AG09309 (cell line): ENCODE measurements at regions not wholly inside any gene's neighbourhood (a gene's known extent, or its start where the extent isn't known, plus 50 kb on each side); places are given as distances from the start of the nearest gene placed in this dataset.

Experiments
- DNase-seq: peaks from one replicate; pipeline ENCODE4 v3.0.0-alpha.2; 2010; ENCODE audit warnings: low read depth
- H3K4me3 ChIP-seq: 2 replicates; pipeline ENCODE4 v1.5.1; 2011; ENCODE audit warnings: mild to moderate bottlenecking, low read depth, low read length, moderate library complexity; ENCODE audit not compliant: control insufficient read depth
- TF ChIP-seq, protein P1 (sequence below): IDR thresholded peaks from 2 replicates; pipeline ENCODE4 v1.5.1; 2011; ENCODE audit warnings: mild to moderate bottlenecking, low read depth, low read length, inconsistent platforms; ENCODE audit not compliant: insufficient read depth, control insufficient read depth; ENCODE audit errors: missing control alignments

DNA sequence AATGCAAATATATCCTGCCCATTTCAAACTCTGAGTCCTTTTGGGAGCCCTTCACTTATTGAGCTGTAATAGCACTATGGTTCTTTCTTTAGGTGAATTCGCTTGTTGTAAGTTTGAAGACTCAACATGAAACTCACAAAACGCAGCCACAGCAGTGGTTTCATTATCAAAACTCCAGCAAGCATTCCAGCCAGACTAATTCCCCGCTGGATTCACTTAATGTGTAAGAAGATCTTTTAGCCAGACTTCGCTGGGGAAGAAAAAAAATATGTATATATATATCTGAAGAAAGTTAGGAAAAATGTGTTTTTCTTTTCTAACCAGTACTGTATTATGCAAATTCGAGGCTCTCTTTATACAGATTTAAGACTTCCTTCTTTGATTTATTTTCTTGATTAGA is 241.1 kb downstream of the WNT5A start:
- TF ChIP-seq, protein P1, sequence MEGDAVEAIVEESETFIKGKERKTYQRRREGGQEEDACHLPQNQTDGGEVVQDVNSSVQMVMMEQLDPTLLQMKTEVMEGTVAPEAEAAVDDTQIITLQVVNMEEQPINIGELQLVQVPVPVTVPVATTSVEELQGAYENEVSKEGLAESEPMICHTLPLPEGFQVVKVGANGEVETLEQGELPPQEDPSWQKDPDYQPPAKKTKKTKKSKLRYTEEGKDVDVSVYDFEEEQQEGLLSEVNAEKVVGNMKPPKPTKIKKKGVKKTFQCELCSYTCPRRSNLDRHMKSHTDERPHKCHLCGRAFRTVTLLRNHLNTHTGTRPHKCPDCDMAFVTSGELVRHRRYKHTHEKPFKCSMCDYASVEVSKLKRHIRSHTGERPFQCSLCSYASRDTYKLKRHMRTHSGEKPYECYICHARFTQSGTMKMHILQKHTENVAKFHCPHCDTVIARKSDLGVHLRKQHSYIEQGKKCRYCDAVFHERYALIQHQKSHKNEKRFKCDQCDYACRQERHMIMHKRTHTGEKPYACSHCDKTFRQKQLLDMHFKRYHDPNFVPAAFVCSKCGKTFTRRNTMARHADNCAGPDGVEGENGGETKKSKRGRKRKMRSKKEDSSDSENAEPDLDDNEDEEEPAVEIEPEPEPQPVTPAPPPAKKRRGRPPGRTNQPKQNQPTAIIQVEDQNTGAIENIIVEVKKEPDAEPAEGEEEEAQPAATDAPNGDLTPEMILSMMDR, result no peak
- peak; percentile 24 for DNase-seq
- peak overlapping the region; percentile 14 for H3K4me3 ChIP-seq

DNA sequence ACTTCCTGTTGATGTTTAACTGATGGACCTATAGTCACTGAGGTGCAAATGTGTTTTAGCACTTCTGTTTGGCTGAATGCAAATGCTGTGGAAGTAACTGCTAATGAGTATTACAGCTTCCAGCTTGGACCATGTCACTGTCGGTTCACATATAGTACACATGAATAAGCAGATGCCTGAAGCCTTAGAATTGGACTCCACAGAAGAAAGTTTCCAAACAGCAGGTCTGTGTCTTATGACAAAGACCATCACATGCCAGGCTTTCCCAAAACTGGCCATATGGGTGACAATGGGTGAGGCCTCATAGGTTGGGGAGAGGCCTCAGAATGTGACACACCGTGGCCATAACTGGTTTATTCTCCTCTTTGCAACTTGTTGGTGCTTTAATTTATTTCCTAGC is 241.8 kb downstream of the WNT5A start:
- DNase-seq, result no peak
- H3K4me3 ChIP-seq, result no peak overlapping the region
- TF ChIP-seq, protein P1, result no peak

DNA sequence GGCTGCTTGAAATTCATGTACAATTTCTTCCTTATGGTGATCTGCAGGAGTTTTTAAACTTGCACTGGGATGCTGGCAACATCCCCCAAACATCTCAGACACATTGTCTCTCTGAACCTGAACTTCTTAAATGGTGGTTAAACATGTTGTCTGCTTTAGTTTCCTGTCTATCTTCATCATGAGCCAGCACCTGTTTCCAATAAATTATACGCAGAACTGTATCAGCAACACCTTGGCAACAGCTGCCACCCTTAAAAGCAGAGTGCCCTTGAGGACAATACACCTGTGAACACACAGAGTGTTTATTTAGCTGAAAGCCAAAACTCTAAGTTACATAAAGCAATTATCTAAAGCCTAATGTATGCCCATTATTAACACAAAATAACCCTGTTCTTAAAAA is 242.9 kb downstream of the WNT5A start:
- no peak for DNase-seq
- TF ChIP-seq, protein P1, result no peak
- H3K4me3 ChIP-seq, result no peak overlapping the region

DNA sequence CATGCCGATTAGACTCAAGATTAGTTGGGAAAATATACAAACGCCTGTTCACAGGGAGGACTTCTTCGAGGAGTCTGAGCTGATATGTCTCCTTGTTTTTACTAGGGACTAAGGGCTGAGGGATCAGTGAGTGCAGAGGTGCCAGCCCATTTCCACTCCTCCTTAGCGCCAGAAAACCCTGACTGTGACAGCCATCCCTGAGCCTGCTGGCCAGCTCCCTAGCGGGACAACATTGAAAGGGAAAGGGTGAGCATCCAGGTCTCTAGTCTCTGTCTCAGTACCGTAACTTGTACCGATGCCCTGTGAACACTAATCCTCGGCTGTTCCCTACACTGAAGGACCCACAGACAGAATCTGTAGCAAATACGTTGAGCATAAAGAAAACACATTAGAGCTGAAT is 243.4 kb downstream of the WNT5A start:
- DNase-seq, result no peak
- TF ChIP-seq, protein P1, result no peak
- H3K4me3 ChIP-seq, result no peak overlapping the region

DNA sequence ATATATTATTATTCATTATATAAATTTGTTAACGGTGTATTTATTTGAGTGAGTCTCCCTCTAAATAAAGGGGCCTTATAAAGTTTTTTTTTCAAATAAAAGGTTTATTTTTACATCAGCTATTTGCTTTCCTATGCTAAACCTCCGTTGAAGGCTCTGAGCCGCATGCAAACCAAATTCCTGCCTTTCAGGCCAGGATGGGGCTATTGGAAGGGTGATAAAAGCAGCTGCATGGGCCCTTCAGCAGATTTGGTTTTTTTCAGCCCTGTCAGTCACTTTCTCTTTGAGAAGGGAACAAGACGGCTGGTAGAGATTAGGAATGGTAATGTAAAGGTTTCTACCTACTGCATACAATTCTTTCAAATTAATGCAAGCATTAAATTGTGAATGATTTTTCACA is 244.2 kb downstream of the WNT5A start:
- no peak for DNase-seq
- TF ChIP-seq, protein P1, result no peak
- no peak overlapping the region for H3K4me3 ChIP-seq

DNA sequence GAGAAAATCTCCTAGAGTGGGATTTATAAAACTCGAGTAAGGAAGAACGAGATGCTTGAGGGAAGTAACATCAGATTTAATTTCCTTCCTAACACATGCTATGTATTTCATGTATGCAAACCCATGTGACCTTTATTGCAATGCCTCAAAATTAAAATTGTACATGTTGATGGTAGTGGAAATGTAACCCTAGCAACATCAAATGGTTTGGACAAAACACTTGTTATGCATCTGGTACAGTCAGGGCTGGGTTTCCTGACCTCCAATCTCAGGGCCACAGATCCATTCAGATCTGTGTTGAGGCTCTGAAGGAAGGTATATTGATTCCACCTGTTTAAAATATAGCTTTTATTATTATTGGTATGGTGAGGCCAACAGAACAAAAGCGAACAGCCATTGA is 246.0 kb downstream of the WNT5A start:
- H3K4me3 ChIP-seq, result no peak overlapping the region
- TF ChIP-seq, protein P1, result no peak
- no peak for DNase-seq

DNA sequence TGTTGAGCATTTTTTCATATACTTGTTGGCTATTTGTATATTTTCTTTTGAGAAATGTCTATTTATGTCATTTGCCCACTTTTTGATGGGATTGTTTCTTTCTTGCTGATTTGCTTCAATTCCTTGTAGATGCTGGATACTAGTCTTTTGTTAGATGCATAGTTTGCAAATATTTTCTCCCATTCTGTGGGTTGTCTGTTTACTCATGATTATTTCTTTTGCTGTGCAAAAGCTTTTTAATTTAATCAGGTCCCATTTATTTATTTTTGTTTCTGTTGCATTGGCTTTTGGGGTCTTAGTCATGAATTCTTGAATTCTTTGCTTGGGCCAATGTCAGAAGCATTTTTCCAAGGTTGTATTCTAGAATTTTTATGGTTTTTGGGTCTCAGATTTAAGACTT is 251.7 kb downstream of the WNT5A start:
- no peak for DNase-seq
- TF ChIP-seq, protein P1, result no peak
- H3K4me3 ChIP-seq, result no peak overlapping the region
